ENCODE measurements at regions not wholly inside any gene's neighbourhood (a gene's known extent, or its start where the extent isn't known, plus 50 kb on each side); places are given as distances from the start of the nearest gene placed in this dataset.
"Not testable (repeated sequence)": the region's sequence is repeated elsewhere in the genome, so short reads cannot be mapped to it uniquely, and the experiment has no call there.

DNA sequence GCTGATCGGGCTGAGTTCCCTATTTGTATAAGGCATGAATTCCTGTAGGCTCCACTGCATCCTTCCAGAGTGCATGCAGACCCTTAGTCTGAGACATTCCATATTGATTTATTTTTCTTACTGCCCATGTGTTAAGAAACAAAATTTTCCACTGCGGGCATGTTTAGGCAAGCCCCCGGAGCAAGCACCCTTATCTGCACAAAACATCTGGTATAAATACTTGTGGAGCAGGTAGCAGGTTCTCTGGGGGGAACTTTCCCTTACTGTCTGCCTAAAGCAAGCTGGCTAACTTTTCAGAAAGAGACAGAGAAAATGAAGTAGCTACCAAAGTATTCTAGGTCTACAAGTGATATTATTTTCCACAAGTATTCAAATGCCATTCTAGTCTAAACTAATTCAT, 1338.5 kb upstream of the PCDH10 start:
- not testable (repeated sequence) for DNase-seq (ENCODE audit: low spot score)
